ENCODE measurements at regions not wholly inside any gene's neighbourhood (a gene's known extent, or its start where the extent isn't known, plus 50 kb on each side); places are given as distances from the start of the nearest gene placed in this dataset.

DNA sequence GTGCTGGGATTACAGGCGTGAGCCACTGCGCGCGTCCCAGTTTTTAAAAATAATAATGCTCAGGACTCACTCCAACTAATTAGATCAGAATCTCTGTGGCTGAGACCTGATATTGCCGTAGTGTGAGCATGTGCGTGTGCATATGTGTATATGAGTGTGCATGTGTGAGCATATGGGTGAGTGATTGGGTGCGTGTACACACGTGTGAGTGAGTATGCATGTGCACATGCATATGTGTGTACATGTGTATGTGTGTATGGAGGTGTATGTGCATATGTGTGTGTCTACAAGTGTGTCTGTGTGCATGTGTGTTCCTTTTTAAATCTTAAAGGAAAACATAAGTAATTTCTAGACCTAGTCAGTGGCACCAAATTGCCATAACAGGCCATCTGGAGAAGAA, 54.8 kb upstream of the CKS2 start:
- H3K27me3 Mint-ChIP-seq (ENCODE audit: low read depth): peaks cover 2% of the 10 kb centered on the region
- H3K9me3 Mint-ChIP-seq: peaks cover 9% of the 10 kb centered on the region
- no peak for DNase-seq (ENCODE audit: low spot score in 2 of 2, unreplicated experiment in 2 of 2)
- TF ChIP-seq, protein P1, sequence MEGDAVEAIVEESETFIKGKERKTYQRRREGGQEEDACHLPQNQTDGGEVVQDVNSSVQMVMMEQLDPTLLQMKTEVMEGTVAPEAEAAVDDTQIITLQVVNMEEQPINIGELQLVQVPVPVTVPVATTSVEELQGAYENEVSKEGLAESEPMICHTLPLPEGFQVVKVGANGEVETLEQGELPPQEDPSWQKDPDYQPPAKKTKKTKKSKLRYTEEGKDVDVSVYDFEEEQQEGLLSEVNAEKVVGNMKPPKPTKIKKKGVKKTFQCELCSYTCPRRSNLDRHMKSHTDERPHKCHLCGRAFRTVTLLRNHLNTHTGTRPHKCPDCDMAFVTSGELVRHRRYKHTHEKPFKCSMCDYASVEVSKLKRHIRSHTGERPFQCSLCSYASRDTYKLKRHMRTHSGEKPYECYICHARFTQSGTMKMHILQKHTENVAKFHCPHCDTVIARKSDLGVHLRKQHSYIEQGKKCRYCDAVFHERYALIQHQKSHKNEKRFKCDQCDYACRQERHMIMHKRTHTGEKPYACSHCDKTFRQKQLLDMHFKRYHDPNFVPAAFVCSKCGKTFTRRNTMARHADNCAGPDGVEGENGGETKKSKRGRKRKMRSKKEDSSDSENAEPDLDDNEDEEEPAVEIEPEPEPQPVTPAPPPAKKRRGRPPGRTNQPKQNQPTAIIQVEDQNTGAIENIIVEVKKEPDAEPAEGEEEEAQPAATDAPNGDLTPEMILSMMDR (IDR thresholded peaks at IDR 0.05; ENCODE audit: unreplicated experiment): no peak
- H3K36me3 Mint-ChIP-seq: no peaks in the 10 kb centered on the region
- H3K4me3 Mint-ChIP-seq: no peak overlapping the region
- H3K27ac Mint-ChIP-seq: no peak overlapping the region
- no peaks in the 10 kb centered on the region for H3K4me1 Mint-ChIP-seq

DNA sequence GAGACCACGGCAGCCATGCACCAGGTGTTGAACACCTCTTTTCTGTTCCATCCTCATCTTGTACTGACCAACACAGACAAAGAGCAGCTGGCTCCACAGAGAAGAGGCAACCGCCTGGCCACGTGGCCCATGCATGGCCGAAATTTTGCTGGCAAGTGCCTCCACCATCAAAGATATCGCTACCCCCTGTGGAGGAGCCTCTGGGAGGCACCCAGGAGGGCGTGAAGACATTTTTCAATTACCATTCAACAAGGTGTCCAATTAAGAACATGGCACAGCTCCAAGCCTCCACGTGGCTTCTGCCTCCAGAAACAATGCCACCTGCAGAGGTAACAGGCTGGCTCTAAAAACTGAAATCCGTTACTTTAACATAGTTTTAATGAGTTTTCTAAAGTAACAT, 54.4 kb upstream of the CKS2 start:
- peaks cover 2% of the 10 kb centered on the region for H3K27me3 Mint-ChIP-seq (ENCODE audit: low read depth)
- H3K4me3 Mint-ChIP-seq: no peak overlapping the region
- no peak for DNase-seq (ENCODE audit: low spot score in 2 of 2, unreplicated experiment in 2 of 2)
- H3K4me1 Mint-ChIP-seq: no peaks in the 10 kb centered on the region
- TF ChIP-seq, protein P1 (IDR thresholded peaks at IDR 0.05; ENCODE audit: unreplicated experiment): no peak
- no peak overlapping the region for H3K27ac Mint-ChIP-seq
- peaks cover 9% of the 10 kb centered on the region for H3K9me3 Mint-ChIP-seq
- H3K36me3 Mint-ChIP-seq: no peaks in the 10 kb centered on the region

DNA sequence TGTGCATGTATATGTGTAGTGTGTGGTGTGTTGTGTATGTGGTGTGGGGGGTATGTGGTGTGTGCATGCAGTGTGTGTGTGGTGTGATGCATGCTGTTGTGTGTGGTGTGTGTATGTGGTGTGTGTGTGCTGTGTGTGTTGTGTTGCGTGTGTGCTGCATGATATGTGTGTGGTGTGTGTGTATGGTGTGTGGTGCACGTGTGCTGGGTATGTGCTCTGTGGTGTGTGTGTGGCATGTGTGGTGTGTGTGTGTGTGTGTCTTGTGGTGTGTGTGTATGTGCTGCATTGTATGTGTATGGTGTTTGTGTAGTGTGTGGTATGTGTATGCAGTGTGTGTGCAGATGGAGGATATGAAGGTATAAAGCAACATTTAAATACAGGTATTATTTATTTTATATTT, 50.5 kb upstream of the CKS2 start:
- Mint-ChIP-seq H3K4me1 (no peaks in the 10 kb centered on the region), H3K4me3 (no peak overlapping the region), H3K27ac (no peak overlapping the region), H3K9me3 (peaks cover 3% of the 10 kb centered on the region), H3K27me3 (ENCODE audit: low read depth) (peaks cover 2% of the 10 kb centered on the region), H3K36me3 (no peaks in the 10 kb centered on the region)
- DNase-seq (ENCODE audit: low spot score in 2 of 2, unreplicated experiment in 2 of 2): no peak
- TF ChIP-seq, protein P1 (IDR thresholded peaks at IDR 0.05; ENCODE audit: unreplicated experiment): no peak
